SK-N-SH treated with all-trans-retinoic acid at 6 μM for 48 hours (cell line): ENCODE measurements at regions not wholly inside any gene's neighbourhood (a gene's known extent, or its start where the extent isn't known, plus 50 kb on each side); places are given as distances from the start of the nearest gene placed in this dataset.

Source experiments
- ATAC-seq: fragments of 200-7000 bp; cut with Tn5 transposase; 3 replicates; pipeline ENCODE4 v1.9.1; 2020; ENCODE audit warnings: mild to moderate bottlenecking, moderate library complexity
- ARNTL ChIP-seq: fragments of 450-650 bp; formaldehyde crosslinking; IDR thresholded peaks from 2 replicates; pipeline ENCODE4 v1.5.0; 2020; ENCODE audit warnings: low read depth, mild to moderate bottlenecking, moderate library complexity, borderline replicate concordance
- BACH2 ChIP-seq: fragments of 250-450 bp; sonication (Bioruptor Pico); IDR thresholded peaks from 2 replicates; pipeline ENCODE4 v1.9.0; 2021; ENCODE audit warnings: mild to moderate bottlenecking, borderline replicate concordance
- CREB5 ChIP-seq: fragments of 250-450 bp; sonication (Bioruptor Pico); IDR thresholded peaks from 2 replicates; pipeline ENCODE4 v1.5.1; 2020; ENCODE audit warnings: low read depth, mild to moderate bottlenecking, moderate library complexity
- CSDC2 ChIP-seq: fragments of 250-450 bp; sonication (Bioruptor Pico); IDR thresholded peaks from 2 replicates; pipeline ENCODE4 v1.5.0; 2020; ENCODE audit warnings: mild to moderate bottlenecking, moderate library complexity
- CSRNP3 ChIP-seq: fragments of 250-450 bp; sonication (Bioruptor Pico); IDR thresholded peaks from 2 replicates; pipeline ENCODE4 v1.5.1; 2021; ENCODE audit warnings: mild to moderate bottlenecking, moderate library complexity
- ESRRG ChIP-seq: fragments of 250-450 bp; sonication (Bioruptor Pico); IDR thresholded peaks from 2 replicates; pipeline ENCODE4 v1.6.1; 2021; ENCODE audit warnings: mild to moderate bottlenecking
- GLIS3 ChIP-seq: fragments of 250-450 bp; sonication (Bioruptor Pico); IDR thresholded peaks from 2 replicates; pipeline ENCODE4 v1.5.0; 2020; ENCODE audit warnings: mild to moderate bottlenecking, moderate library complexity
- ISL1 ChIP-seq: fragments of 250-450 bp; sonication (Bioruptor Pico); IDR thresholded peaks from 2 replicates; pipeline ENCODE4 v2.1.2; 2022; ENCODE audit warnings: mild to moderate bottlenecking, moderate library complexity
- PPARA ChIP-seq: fragments of 250-450 bp; sonication (Bioruptor Pico); IDR thresholded peaks from 2 replicates; pipeline ENCODE4 v1.5.0; 2020; ENCODE audit warnings: mild to moderate bottlenecking, borderline replicate concordance
- RARB ChIP-seq: fragments of 250-450 bp; sonication (Bioruptor Pico); IDR thresholded peaks from 2 replicates; pipeline ENCODE4 v1.8.0; 2021; ENCODE audit warnings: mild to moderate bottlenecking, moderate library complexity
- TCF4 ChIP-seq: fragments of 250-450 bp; sonication (Bioruptor Pico); IDR thresholded peaks from 2 replicates; pipeline ENCODE4 v1.8.0; 2021; ENCODE audit warnings: mild to moderate bottlenecking, moderate library complexity, borderline replicate concordance
- ZC3H10 ChIP-seq: fragments of 250-450 bp; sonication (Bioruptor Pico); IDR thresholded peaks from 2 replicates; pipeline ENCODE4 v1.5.1; 2021; ENCODE audit warnings: mild to moderate bottlenecking, moderate library complexity
- ZFP30 ChIP-seq: fragments of 450-650 bp; formaldehyde crosslinking; IDR thresholded peaks from 2 replicates; pipeline ENCODE4 v1.5.0; 2022; ENCODE audit warnings: mild to moderate bottlenecking, moderate library complexity
- ZNF565 ChIP-seq: fragments of 450-650 bp; formaldehyde crosslinking; conservative IDR thresholded peaks from 2 replicates; pipeline ENCODE4 v1.5.0; 2020; ENCODE audit warnings: low read depth, mild to moderate bottlenecking, moderate library complexity
- ZNF70 ChIP-seq: fragments of 450-650 bp; formaldehyde crosslinking; IDR thresholded peaks from 2 replicates; pipeline ENCODE4 v1.5.0; 2020; ENCODE audit warnings: mild to moderate bottlenecking, moderate library complexity
- ZNF8 ChIP-seq: fragments of 450-650 bp; formaldehyde crosslinking; IDR thresholded peaks from 2 replicates; pipeline ENCODE4 v1.5.0; 2020; ENCODE audit warnings: mild to moderate bottlenecking, moderate library complexity
- TF ChIP-seq, protein P1 (sequence below): fragments of 250-450 bp; sonication (Bioruptor Pico); IDR thresholded peaks from 2 replicates; pipeline ENCODE4 v1.5.0; 2020; ENCODE audit warnings: mild to moderate bottlenecking, moderate library complexity
- TF ChIP-seq, protein P2 (sequence below): fragments of 250-450 bp; sonication (Bioruptor Pico); IDR thresholded peaks from 2 replicates; pipeline ENCODE4 v1.8.0; 2021; ENCODE audit warnings: low read depth, mild to moderate bottlenecking, moderate library complexity, borderline replicate concordance

- peak; percentile 84 for TF ChIP-seq TCF4
- no peak for TF ChIP-seq ARNTL
- TF ChIP-seq, protein P1, sequence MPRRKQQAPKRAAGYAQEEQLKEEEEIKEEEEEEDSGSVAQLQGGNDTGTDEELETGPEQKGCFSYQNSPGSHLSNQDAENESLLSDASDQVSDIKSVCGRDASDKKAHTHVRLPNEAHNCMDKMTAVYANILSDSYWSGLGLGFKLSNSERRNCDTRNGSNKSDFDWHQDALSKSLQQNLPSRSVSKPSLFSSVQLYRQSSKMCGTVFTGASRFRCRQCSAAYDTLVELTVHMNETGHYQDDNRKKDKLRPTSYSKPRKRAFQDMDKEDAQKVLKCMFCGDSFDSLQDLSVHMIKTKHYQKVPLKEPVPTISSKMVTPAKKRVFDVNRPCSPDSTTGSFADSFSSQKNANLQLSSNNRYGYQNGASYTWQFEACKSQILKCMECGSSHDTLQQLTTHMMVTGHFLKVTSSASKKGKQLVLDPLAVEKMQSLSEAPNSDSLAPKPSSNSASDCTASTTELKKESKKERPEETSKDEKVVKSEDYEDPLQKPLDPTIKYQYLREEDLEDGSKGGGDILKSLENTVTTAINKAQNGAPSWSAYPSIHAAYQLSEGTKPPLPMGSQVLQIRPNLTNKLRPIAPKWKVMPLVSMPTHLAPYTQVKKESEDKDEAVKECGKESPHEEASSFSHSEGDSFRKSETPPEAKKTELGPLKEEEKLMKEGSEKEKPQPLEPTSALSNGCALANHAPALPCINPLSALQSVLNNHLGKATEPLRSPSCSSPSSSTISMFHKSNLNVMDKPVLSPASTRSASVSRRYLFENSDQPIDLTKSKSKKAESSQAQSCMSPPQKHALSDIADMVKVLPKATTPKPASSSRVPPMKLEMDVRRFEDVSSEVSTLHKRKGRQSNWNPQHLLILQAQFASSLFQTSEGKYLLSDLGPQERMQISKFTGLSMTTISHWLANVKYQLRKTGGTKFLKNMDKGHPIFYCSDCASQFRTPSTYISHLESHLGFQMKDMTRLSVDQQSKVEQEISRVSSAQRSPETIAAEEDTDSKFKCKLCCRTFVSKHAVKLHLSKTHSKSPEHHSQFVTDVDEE (CRISPR knock-in tag), result peak; percentile 62
Observed at GRCh38 chr9:82598241-82599039, 464.5 kb downstream of the RASEF start.

DNA sequence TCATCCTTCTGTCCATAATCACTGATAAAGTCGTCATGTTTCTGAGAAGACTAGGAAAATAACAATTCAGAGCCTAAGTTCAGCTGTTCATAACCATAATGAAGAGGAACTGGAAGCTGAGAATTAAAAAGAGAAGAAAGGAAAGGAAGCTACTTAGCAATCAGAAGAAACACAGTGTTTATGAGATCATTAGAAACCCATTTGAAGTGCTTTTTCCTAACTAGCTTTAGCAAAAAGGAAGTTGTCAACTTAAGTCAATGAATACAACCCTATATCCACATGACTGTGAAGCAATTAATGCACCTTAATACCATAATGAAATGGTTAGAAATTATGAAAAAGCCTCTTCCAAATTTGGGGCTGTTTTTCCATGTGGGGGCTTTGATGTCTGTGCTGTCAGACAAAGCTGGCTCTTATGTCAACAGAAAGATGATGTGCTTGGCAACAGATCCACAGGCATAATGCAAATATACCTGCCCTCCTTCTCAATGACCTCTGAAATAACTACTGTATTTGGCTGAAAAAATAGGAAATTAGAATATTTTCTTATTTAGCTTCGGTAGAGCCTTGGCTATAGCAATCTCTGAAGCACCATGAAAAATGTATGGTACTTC is 463.5 kb downstream of the RASEF start:
- TF ChIP-seq ZNF8 (CRISPR knock-in tag) (no peak), ISL1 (CRISPR knock-in tag) (no peak), TCF4 (no peak)
- ATAC-seq, result no peak

More at GRCh38 chr9:82598241-82599039, 464.5 kb downstream of the RASEF start:
- no peak for ATAC-seq

DNA sequence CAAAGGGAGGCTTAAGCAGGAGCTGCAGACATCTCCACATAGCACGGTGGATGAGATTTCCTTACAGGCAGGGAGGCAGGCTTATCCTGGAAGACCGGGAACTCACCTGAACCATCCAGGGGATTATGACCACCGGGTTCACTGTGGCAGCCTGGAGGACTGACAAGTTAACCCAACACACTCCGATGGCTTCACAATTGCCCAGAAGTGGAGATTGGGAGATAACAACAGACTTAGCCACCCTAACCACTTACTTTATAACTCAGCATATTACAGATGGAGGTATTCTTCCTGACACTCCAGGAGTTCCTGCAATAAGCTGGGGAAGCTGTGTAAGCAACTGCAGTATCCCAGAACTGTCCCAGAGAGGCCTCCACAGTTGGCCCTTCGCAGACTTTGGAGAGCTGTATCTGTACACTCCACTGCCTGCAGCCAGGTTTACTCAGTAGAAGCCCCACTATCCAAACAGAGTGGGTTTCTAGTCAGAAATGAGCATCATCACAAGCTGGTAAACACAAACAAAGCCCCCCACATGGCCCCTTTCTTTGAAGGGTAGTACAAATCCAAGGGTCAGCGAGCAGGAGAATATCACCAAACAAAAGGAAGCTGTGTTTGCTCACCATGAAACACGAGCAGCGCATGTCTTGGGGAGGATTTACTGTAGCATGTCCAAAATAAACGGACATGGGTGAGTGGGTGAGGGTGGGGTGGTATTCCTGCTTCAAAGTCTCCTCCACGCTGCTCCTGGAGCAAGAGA is 462.2 kb downstream of the RASEF start:
- TF ChIP-seq ZNF8 (CRISPR knock-in tag) (no peak), GLIS3 (no peak), PPARA (CRISPR knock-in tag) (no peak), RARB (CRISPR knock-in tag) (no peak), ZFP30 (CRISPR knock-in tag) (no peak), ESRRG (CRISPR knock-in tag) (no peak), ZC3H10 (CRISPR knock-in tag) (no peak), ZNF70 (CRISPR knock-in tag) (no peak), TCF4 (no peak), BACH2 (no peak), CREB5 (no peak), CSRNP3 (CRISPR knock-in tag) (no peak), ARNTL (no peak), ZNF565 (CRISPR knock-in tag) (no peak), CSDC2 (no peak)
- TF ChIP-seq, protein P1 (CRISPR knock-in tag), result no peak
- TF ChIP-seq, protein P2, sequence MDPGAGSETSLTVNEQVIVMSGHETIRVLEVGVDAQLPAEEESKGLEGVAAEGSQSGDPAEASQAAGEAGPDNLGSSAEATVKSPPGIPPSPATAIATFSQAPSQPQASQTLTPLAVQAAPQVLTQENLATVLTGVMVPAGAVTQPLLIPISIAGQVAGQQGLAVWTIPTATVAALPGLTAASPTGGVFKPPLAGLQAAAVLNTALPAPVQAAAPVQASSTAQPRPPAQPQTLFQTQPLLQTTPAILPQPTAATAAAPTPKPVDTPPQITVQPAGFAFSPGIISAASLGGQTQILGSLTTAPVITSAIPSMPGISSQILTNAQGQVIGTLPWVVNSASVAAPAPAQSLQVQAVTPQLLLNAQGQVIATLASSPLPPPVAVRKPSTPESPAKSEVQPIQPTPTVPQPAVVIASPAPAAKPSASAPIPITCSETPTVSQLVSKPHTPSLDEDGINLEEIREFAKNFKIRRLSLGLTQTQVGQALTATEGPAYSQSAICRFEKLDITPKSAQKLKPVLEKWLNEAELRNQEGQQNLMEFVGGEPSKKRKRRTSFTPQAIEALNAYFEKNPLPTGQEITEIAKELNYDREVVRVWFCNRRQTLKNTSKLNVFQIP (CRISPR knock-in tag), result no peak

More for the DNA sequence above, 462.2 kb downstream of the RASEF start:
- peak; percentile 71 for ATAC-seq
